ENCODE measurements at regions not wholly inside any gene's neighbourhood (a gene's known extent, or its start where the extent isn't known, plus 50 kb on each side); places are given as distances from the start of the nearest gene placed in this dataset.

- TF ChIP-seq EP300 (IDR thresholded peaks at IDR 0.05; ENCODE audit: low read depth) (no peak), POLR2AphosphoS5 (IDR thresholded peaks at IDR 0.05) (no peak)
- TF ChIP-seq, protein P1, sequence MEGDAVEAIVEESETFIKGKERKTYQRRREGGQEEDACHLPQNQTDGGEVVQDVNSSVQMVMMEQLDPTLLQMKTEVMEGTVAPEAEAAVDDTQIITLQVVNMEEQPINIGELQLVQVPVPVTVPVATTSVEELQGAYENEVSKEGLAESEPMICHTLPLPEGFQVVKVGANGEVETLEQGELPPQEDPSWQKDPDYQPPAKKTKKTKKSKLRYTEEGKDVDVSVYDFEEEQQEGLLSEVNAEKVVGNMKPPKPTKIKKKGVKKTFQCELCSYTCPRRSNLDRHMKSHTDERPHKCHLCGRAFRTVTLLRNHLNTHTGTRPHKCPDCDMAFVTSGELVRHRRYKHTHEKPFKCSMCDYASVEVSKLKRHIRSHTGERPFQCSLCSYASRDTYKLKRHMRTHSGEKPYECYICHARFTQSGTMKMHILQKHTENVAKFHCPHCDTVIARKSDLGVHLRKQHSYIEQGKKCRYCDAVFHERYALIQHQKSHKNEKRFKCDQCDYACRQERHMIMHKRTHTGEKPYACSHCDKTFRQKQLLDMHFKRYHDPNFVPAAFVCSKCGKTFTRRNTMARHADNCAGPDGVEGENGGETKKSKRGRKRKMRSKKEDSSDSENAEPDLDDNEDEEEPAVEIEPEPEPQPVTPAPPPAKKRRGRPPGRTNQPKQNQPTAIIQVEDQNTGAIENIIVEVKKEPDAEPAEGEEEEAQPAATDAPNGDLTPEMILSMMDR (IDR thresholded peaks at IDR 0.05) = no peak
Measured at GRCh38 chr18:10340821-10341220, 113.6 kb upstream of the APCDD1 start.
